Hematopoietic multipotent progenitor cell treated with erythropoietin and hydrocortisone succinate and interleukin-3 and kit ligand, for 17 days (in vitro differentiated cells): ENCODE measurements at regions not wholly inside any gene's neighbourhood (a gene's known extent, or its start where the extent isn't known, plus 50 kb on each side); places are given as distances from the start of the nearest gene placed in this dataset.

Experiments used
- DNase-seq: peaks from one replicate; pipeline ENCODE4 v3.0.0-alpha.2; 2015; ENCODE audit warnings: low spot score

- DNase-seq: no peak
These were observed 183.3 kb downstream of the MED10 start for GRCh38 chr5:6194906-6195612.

GRCh38 chr5:6194261-6194875 is 184.0 kb downstream of the MED10 start:
- DNase-seq: no peak

GRCh38 chr5:6193310-6193709 is 185.0 kb downstream of the MED10 start:
- DNase-seq: no peak

- DNase-seq: no peak
These were observed 187.5 kb downstream of the MED10 start for GRCh38 chr5:6190838-6191237.

GRCh38 chr5:6188976-6189375 is 189.4 kb downstream of the MED10 start:
- no peak for DNase-seq

GRCh38 chr5:6188344-6188743 is 190.0 kb downstream of the MED10 start:
- no peak for DNase-seq

- DNase-seq: no peak
These were observed 190.8 kb downstream of the MED10 start for GRCh38 chr5:6187501-6187900.

GRCh38 chr5:6185574-6185973 is 192.8 kb downstream of the MED10 start:
- DNase-seq: no peak

- no peak for DNase-seq
These were observed 193.9 kb downstream of the MED10 start for GRCh38 chr5:6184481-6184880.

GRCh38 chr5:6183391-6184390 is 194.7 kb downstream of the MED10 start:
- no peak for DNase-seq

GRCh38 chr5:6182271-6182815 is 196.0 kb downstream of the MED10 start:
- no peak for DNase-seq

GRCh38 chr5:6181871-6182270 is 196.5 kb downstream of the MED10 start:
- no peak for DNase-seq

- DNase-seq: no peak
These were observed 197.1 kb downstream of the MED10 start for GRCh38 chr5:6181147-6181729.

- DNase-seq: no peak
These were observed 198.0 kb downstream of the MED10 start for GRCh38 chr5:6180231-6180872.

GRCh38 chr5:6178846-6179532 is 199.4 kb downstream of the MED10 start:
- no peak for DNase-seq

GRCh38 chr5:6177926-6178325 is 200.4 kb downstream of the MED10 start:
- DNase-seq: no peak

GRCh38 chr5:6176102-6176693 is 202.1 kb downstream of the MED10 start:
- DNase-seq: no peak

GRCh38 chr5:6175172-6175854 is 203.0 kb downstream of the MED10 start:
- DNase-seq: no peak

GRCh38 chr5:6169660-6170059 is 208.7 kb downstream of the MED10 start:
- no peak for DNase-seq
